Effector CD4-positive, alpha-beta T cell (primary cell): ENCODE measurements at regions not wholly inside any gene's neighbourhood (a gene's known extent, or its start where the extent isn't known, plus 50 kb on each side); places are given as distances from the start of the nearest gene placed in this dataset.

ENCODE experiments used
- DNase-seq: peaks from one replicate; pipeline ENCODE4 v3.0.0-alpha.2; 2020

GRCh38 chr2:145260674-145261073, 740.8 kb upstream of the ZEB2 start:
- no peak for DNase-seq

DNA sequence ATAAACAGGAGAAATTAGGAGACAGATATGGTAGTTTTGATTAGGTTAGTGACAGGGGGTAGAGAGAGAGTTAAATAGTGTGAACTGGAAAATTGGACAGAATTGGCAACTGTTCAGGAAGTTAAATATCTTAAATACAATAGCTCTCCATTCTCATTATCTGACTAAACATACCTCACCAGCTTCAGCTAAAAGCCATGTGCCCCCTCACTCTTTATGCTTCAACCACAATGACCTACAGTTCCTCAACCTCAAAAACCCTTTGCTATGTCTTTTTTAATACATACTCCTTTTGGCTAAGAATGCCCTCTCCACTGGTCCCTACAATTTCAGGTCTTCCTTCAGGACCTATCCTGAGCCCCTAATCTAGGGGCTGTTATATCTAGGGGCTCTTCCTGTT, 740.2 kb upstream of the ZEB2 start:
- no peak for DNase-seq

DNA sequence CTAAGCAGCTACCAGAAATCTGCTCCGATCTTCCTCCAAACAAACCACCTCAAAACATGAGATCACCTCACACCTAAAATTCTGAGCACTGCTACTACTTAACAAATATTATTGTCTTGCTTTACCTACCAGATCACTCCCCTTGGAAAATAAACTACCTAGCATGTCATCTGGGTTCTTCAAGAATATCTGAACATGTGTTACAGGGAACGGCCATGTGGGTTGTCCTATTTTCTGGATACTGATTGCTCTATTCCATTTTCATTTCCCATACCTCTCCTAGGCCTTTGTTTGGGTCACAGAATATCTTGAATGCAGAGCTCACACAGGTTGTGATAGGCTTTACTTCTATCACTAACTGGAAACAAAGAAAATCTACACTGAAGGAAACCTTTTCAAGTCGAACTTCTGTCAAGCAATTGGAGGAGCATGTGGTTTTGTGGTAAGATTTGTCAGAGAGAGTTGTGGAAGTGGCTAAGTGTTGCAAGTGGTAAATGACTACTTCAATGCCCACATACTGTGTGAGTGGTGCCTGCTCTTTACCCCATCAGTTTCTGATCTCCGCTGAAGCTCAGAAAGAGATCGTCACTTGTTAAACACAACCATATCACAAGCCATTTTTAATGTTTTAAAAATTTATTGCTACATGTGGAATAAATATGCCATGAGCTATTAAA, 739.1 kb upstream of the ZEB2 start:
- DNase-seq: no peak

DNA sequence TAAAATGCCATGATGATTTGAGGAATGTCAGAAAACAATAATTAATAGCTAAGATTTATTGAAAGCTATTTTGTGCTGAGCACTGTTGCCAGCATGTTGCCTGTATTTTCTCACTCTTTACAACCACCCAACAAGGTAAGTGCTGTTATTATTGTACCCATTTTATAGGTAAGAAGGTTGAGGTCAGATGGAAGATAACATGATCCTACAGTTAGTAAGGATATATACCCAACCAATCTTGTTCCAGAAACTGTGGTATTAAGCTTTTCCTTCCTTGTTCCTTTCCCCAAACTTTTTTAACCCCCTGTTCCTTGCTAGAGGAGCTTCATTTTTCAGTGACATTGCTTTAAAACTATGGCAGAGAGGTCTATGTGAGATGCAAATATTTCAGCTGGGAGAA, 738.0 kb upstream of the ZEB2 start:
- DNase-seq: no peak

- no peak for DNase-seq
Observed at GRCh38 chr2:145256551-145256950, 736.6 kb upstream of the ZEB2 start.

DNA sequence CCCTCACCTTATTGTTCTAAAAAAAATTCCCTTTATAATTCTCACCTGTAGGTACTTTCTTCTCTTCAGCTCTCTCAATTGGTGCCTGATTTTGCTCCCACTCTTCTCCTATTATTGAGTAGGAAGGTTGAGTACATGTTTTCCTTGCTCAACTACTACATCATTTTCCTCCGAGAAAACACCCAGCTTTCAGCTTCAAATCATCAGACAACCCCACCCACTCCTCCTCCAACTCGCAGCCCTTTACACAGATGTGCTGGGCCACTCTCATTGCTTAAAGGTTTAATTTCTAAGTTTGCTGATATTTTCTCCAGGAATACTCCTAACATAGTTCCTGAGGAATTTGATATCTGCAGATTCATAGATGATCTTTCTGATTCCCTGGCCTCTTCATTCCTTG, 734.4 kb upstream of the ZEB2 start:
- no peak for DNase-seq

- DNase-seq: no peak
Observed at GRCh38 chr2:145253492-145253891, 733.6 kb upstream of the ZEB2 start.

DNA sequence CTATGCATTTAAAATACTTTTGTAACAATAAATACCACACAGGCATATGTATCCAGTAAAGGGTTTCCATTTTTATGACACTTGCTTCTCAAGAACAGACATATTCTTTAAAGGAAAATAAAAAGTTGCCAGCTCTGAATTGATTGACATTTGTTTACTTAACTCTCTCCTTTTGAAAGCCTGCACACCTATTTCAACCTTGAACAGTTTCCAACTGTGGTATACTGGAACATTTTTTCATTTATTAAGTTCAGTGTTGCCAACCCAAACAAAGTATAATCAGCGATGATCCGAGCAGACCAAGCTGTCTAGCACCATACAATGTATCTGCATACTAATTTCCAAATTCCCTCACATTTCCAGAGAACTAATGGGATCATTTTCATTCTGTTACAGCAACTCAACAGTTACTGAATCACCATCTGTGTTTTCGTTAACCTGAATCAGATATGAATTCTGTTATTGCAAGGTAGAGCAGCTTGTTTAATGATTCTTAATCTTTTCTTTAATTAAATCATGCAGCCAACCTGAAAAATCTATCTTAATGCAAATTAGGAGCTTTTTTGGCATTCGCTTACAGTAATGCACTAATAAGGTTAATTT, 725.5 kb upstream of the ZEB2 start:
- no peak for DNase-seq

DNA sequence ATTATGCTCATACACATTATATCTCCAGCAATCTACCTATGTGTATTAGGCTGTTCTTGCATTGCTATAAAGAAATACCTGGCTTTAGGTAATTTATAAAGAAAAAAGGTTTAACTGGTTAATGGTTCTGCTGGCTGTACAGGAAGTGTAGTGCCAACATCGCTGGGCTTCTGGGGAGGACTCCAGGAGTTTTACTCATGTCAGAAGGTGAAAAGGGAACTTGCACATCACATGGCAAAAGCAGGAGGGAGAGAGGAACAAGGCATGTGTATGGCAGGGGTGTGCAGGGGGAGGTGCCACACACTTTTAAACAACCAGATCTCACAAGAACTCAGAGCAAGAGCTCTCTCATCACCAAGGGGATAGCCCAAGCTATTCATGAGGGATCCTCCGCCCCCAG, 715.4 kb upstream of the ZEB2 start:
- DNase-seq: no peak

- no peak for DNase-seq
Observed at GRCh38 chr2:145230546-145230945, 710.6 kb upstream of the ZEB2 start.

- no peak for DNase-seq
Observed at GRCh38 chr2:145228506-145228905, 708.6 kb upstream of the ZEB2 start.

DNA sequence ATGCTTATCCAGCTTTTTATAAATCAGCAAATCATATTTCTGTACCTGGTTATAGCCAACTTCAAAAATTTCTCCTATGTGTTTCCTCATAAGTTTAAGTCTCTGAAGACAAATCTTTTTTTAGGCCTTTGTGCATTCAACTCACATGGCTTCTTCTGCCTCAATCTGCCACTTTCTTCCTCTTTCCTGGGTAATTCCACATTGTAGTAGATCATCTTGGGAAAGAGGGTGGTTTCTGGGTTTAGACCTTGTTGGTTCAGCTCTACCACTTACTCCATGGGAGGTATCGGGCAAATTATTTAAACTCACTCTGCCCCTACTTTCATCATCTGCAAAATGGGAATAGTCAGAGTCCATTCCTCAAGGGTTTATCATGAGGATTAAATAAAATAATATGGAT, 707.0 kb upstream of the ZEB2 start:
- no peak for DNase-seq

- no peak for DNase-seq
Observed at GRCh38 chr2:145221516-145221915, 701.6 kb upstream of the ZEB2 start.

- DNase-seq: no peak
Observed at GRCh38 chr2:145221032-145221431, 701.1 kb upstream of the ZEB2 start.

GRCh38 chr2:145220496-145220895, 700.6 kb upstream of the ZEB2 start:
- DNase-seq: no peak

- DNase-seq: no peak
Observed at GRCh38 chr2:145207884-145208283, 688.0 kb upstream of the ZEB2 start.

GRCh38 chr2:145206496-145207281, 686.8 kb upstream of the ZEB2 start:
- no peak for DNase-seq

- no peak for DNase-seq
Observed at GRCh38 chr2:145203891-145204290, 684.0 kb upstream of the ZEB2 start.

- no peak for DNase-seq
Observed at GRCh38 chr2:145199827-145200706, 680.1 kb upstream of the ZEB2 start.

DNA sequence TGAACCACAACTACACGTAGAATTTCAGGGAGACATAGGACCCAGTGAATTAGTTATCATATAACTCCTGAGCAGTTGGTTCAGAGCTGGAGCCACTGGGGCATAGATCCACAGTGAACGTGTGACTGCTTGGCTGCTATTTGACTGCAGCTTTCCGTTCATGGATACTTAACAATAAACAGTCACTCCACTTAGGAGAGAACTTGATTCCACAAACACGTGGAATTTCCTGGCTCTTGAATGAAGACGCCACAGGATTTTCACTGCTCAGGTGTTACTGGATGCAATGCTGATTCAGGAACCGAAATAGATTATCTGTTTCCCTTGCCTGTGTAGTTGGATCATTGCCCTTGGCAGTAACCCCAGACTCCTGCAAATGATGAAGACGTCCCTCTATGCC, 679.1 kb upstream of the ZEB2 start:
- DNase-seq: no peak

- DNase-seq: no peak
Observed at GRCh38 chr2:145198555-145198954, 678.6 kb upstream of the ZEB2 start.

GRCh38 chr2:145197944-145198343, 678.0 kb upstream of the ZEB2 start:
- DNase-seq: no peak

- DNase-seq: no peak
Observed at GRCh38 chr2:145194673-145195072, 674.8 kb upstream of the ZEB2 start.
